Vagina (tissue), 2 donors: ENCODE measurements at regions not wholly inside any gene's neighbourhood (a gene's known extent, or its start where the extent isn't known, plus 50 kb on each side); places are given as distances from the start of the nearest gene placed in this dataset.

Source experiments
- DNase-seq, 2 donors: peaks; one replicate each; pipeline ENCODE4 v3.0.0-alpha.2; 2017; ENCODE audit errors: extremely low spot score in 2 of 2
- H3K27ac ChIP-seq: fragments of 200-600 bp; sonication (generic); one replicate; pipeline ENCODE4 v1.5.1; 2019
- H3K27me3 ChIP-seq: fragments of 200-600 bp; sonication (generic); one replicate; pipeline ENCODE4 v1.5.1; 2019
- H3K36me3 ChIP-seq, 2 donors: fragments of 200-600 bp; sonication (generic); one replicate each; pipeline ENCODE4 v1.5.1; 2017 to 2019
- H3K4me1 ChIP-seq: fragments of 200-600 bp; sonication (generic); one replicate; pipeline ENCODE4 v1.5.1; 2019
- H3K4me3 ChIP-seq, 2 donors: fragments of 200-600 bp; sonication (generic); 1 replicate in 1 of 2; 2 replicates in 1 of 2; pipeline ENCODE4 v1.5.1; 2016 to 2019
- H3K9me3 ChIP-seq: fragments of 200-600 bp; sonication (generic); one replicate; pipeline ENCODE4 v1.5.1; 2019
- POLR2A ChIP-seq, 2 donors: fragments of 450-650 bp; IDR thresholded peaks; one replicate each; pipeline ENCODE4 v1.6.1; 2017; ENCODE audit warnings: antibody characterized with exemption in 2 of 2, mild to moderate bottlenecking in 2 of 2, moderate library complexity in 2 of 2
- POLR2AphosphoS5 ChIP-seq, 2 donors: sonication (generic); formaldehyde crosslinking; IDR thresholded peaks; one replicate each; pipeline ENCODE4 v1.9.0; 2017; ENCODE audit warnings: antibody characterized with exemption in 2 of 2, mild to moderate bottlenecking in 2 of 2, low read depth in 1 of 2; ENCODE audit not compliant: insufficient read depth in 1 of 2
- intact Hi-C: fragments of 100-400 bp; cut with DNase I; formaldehyde crosslinking; loops from one replicate; pipeline ENCODE4 v1.15.1; 2023
- TF ChIP-seq, protein P1 (sequence below), 3 experiments: fragments of 450-650 bp in 2 of 3; fragments of 200-600 bp in 1 of 3; sonication (generic) in 1 of 3; IDR thresholded peaks; one replicate each; pipeline ENCODE4 v1.5.1; 2017 to 2019; ENCODE audit warnings: antibody characterized with exemption in 3 of 3, mild to moderate bottlenecking in 2 of 3, moderate library complexity in 2 of 3

DNA sequence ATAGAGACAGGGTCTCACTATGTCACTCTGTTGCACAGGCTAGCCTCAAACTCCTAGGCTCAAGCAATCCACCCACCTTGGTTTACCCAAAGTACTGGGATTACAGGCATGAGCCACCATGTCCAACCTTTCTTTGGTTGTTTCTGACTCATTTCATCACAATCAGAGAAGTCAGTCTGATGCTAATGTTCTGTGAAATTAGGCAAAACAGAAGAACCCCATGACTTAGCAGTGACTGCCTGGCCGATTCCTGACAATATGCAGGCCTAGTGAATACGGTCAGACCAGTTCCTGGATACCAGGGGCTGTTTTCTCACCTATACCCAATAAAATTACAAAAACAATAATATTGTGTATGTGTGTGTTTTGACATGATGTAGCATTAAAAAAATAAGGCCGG, 58.8 kb upstream of the BTN3A2 start:
- H3K36me3 ChIP-seq: no peaks in the 10 kb centered on the region
- DNase-seq: no peak
- H3K27ac ChIP-seq: no peak overlapping the region
- H3K4me1 ChIP-seq: peaks cover 6% of the 10 kb centered on the region
- intact Hi-C loops: no loop called here
- no peak overlapping the region for H3K4me3 ChIP-seq
- H3K9me3 ChIP-seq: no peaks in the 10 kb centered on the region
- no peak for TF ChIP-seq POLR2A (IDR thresholded peaks at IDR 0.05)
- TF ChIP-seq POLR2AphosphoS5 (IDR thresholded peaks at IDR 0.05; ENCODE audit: insufficient read depth in 1 of 2, low read depth in 1 of 2): no peak
- TF ChIP-seq, protein P1, sequence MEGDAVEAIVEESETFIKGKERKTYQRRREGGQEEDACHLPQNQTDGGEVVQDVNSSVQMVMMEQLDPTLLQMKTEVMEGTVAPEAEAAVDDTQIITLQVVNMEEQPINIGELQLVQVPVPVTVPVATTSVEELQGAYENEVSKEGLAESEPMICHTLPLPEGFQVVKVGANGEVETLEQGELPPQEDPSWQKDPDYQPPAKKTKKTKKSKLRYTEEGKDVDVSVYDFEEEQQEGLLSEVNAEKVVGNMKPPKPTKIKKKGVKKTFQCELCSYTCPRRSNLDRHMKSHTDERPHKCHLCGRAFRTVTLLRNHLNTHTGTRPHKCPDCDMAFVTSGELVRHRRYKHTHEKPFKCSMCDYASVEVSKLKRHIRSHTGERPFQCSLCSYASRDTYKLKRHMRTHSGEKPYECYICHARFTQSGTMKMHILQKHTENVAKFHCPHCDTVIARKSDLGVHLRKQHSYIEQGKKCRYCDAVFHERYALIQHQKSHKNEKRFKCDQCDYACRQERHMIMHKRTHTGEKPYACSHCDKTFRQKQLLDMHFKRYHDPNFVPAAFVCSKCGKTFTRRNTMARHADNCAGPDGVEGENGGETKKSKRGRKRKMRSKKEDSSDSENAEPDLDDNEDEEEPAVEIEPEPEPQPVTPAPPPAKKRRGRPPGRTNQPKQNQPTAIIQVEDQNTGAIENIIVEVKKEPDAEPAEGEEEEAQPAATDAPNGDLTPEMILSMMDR (IDR thresholded peaks at IDR 0.05): no peak
- H3K27me3 ChIP-seq: no peaks in the 10 kb centered on the region

DNA sequence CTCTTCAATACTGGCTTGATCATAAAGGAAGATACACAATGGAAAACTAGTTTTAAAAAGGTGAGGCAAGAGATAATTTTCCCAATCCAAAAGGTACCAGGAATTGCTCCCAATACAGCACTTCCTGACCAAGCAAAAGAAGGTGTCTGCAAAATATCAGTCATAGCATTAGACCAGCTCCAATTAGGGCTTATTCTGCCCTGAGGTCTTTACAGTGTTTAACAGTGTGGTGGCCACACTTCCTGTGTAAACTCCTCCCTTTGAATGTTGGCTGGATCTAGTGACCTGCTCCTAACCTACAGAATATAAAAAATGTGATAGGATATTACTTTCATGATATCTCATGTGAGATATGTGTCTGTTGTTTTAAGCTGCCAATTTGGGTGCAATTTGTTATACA, 57.1 kb upstream of the BTN3A2 start:
- intact Hi-C loops: no loop called here
- no peak for TF ChIP-seq POLR2AphosphoS5 (IDR thresholded peaks at IDR 0.05; ENCODE audit: insufficient read depth in 1 of 2, low read depth in 1 of 2)
- TF ChIP-seq, protein P1 (IDR thresholded peaks at IDR 0.05): no peak
- TF ChIP-seq POLR2A (IDR thresholded peaks at IDR 0.05): no peak
- no peak for DNase-seq

DNA sequence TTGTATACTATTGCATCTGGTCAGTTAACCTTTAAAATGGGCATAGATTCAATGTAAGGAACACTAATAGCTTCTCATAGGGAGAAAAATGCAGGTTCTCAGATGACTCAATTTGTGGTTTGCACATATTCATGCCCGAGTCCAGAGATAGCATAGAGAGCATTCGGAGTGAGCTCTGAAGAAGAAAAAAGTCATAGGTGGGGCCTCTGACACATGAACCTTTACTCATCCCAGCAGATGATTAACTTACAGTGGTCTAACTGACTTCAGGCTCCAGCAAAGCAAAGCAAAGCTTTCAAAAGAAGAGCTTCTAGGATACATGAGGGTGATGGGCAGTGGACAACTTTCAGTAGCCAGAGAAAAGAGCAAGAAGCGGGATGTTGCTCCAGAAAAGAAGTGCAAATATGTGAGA, 55.3 kb upstream of the BTN3A2 start:
- Histone ChIP-seq H3K27ac (no peak overlapping the region), H3K27me3 (no peaks in the 10 kb centered on the region), H3K36me3 (no peaks in the 10 kb centered on the region), H3K4me1 (peaks cover 24% of the 10 kb centered on the region), H3K4me3 (no peak overlapping the region), H3K9me3 (no peaks in the 10 kb centered on the region)
- TF ChIP-seq POLR2AphosphoS5 (IDR thresholded peaks at IDR 0.05; ENCODE audit: insufficient read depth in 1 of 2, low read depth in 1 of 2) (no peak), POLR2A (IDR thresholded peaks at IDR 0.05) (no peak)
- TF ChIP-seq, protein P1 (IDR thresholded peaks at IDR 0.05): no peak
- DNase-seq: no peak
- intact Hi-C loops: loop anchor here (5.0 kb wide), 1 partner anchor 243 kb away; no protein-coding TSS in a partner anchor

More for the DNA sequence above, 57.1 kb upstream of the BTN3A2 start:
- no peaks in the 10 kb centered on the region for H3K9me3 ChIP-seq
- H3K36me3 ChIP-seq: no peaks in the 10 kb centered on the region
- H3K27ac ChIP-seq: no peak overlapping the region
- peaks cover 19% of the 10 kb centered on the region for H3K4me1 ChIP-seq
- no peaks in the 10 kb centered on the region for H3K27me3 ChIP-seq
- H3K4me3 ChIP-seq: no peak overlapping the region

DNA sequence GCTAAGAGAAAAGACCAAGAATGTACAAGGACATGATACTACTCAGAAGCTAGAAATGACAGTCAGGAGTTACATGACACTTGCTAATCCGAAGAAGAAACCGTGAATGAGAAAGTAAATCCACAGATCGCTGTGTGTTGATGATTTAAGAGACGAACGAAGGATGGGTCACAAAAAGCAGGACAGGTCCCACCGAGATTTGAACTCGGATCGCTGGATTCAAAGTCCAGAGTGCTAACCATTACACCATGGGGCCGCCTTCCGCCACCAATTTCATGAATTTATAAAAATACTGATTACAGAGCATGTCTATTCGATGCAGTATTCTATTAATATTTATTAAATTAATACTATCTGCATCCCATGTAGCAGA, 54.0 kb upstream of the BTN3A2 start:
- intact Hi-C loops: loop anchor here (5.0 kb wide), 1 partner anchor 241 kb away; no protein-coding TSS in a partner anchor

More for the DNA sequence above, 54.0 kb upstream of the BTN3A2 start:
- H3K4me1 ChIP-seq: peaks cover 24% of the 10 kb centered on the region
- no peak for DNase-seq
- no peak overlapping the region for H3K27ac ChIP-seq
- no peaks in the 10 kb centered on the region for H3K9me3 ChIP-seq
- H3K27me3 ChIP-seq: no peaks in the 10 kb centered on the region
- no peaks in the 10 kb centered on the region for H3K36me3 ChIP-seq
- TF ChIP-seq POLR2A (IDR thresholded peaks at IDR 0.05): no peak
- TF ChIP-seq POLR2AphosphoS5 (IDR thresholded peaks at IDR 0.05; ENCODE audit: insufficient read depth in 1 of 2, low read depth in 1 of 2): no peak
- TF ChIP-seq, protein P1 (IDR thresholded peaks at IDR 0.05): no peak
- peak overlapping the region in 1 of 2 donors; percentile 42 for H3K4me3 ChIP-seq
